ENCODE measurements at regions not wholly inside any gene's neighbourhood (a gene's known extent, or its start where the extent isn't known, plus 50 kb on each side); places are given as distances from the start of the nearest gene placed in this dataset.

- H3K4me1 Mint-ChIP-seq: no peaks in the 10 kb centered on the region
- H3K27ac Mint-ChIP-seq: no peak overlapping the region
- no peak overlapping the region for H3K4me3 Mint-ChIP-seq
- no peaks in the 10 kb centered on the region for H3K36me3 Mint-ChIP-seq
- H3K27me3 Mint-ChIP-seq (ENCODE audit: low read depth in 3 of 3): no peaks in the 10 kb centered on the region
- H3K9me3 Mint-ChIP-seq: peaks cover 0 to 14% (median 0%) of the 10 kb centered on the region in 6 donors
- DNase-seq: no peak
Measured at GRCh38 chr2:128911276-128911675, 592.6 kb upstream of the HS6ST1 start.

DNA sequence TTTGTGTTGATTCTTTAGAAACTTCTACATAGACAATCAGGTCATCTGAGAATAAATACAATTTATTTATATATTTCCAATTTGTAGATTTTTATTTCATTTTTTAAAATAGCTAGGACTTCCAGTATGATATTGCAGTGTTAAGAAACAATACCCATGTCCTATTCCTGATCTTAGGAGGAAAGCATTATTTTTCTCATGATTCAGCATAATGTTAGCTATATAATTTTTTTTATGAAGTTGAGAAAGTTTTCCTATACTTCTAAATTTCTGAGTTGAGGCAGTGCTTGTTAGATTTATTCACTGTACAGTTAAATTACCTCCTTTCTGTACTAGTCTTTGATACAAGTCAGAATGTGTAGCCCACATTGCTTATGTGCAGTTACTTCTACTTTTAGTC, 595.7 kb upstream of the HS6ST1 start:
- DNase-seq: no peak
- Mint-ChIP-seq H3K36me3 (no peaks in the 10 kb centered on the region), H3K4me1 (no peaks in the 10 kb centered on the region), H3K9me3 (peaks cover 3 to 24% (median 6%) of the 10 kb centered on the region in 6 donors), H3K27ac (no peak overlapping the region), H3K4me3 (no peak overlapping the region), H3K27me3 (ENCODE audit: low read depth in 3 of 3) (no peaks in the 10 kb centered on the region)

DNA sequence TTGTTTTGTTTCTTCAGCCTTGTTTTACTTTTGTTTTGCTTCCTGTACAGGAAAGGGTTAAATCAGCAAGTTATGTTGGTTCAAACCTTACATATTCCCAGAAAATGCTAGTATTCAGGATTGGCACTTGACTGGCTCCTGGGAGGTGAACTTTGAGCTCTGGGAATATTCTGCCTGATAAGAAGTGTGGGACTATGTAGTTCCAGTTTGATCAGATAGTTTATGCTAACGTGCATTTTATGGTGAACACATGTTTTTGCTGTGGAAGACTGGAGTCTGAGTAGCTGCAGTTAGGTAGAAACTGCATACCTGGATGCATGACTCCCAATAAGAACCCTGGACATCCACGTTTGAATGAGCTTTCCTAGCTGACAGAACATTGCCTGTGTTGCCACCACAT, 603.1 kb upstream of the HS6ST1 start:
- Mint-ChIP-seq H3K9me3 (peaks cover 0 to 28% (median 9%) of the 10 kb centered on the region in 6 donors), H3K4me3 (no peak overlapping the region)

DNA sequence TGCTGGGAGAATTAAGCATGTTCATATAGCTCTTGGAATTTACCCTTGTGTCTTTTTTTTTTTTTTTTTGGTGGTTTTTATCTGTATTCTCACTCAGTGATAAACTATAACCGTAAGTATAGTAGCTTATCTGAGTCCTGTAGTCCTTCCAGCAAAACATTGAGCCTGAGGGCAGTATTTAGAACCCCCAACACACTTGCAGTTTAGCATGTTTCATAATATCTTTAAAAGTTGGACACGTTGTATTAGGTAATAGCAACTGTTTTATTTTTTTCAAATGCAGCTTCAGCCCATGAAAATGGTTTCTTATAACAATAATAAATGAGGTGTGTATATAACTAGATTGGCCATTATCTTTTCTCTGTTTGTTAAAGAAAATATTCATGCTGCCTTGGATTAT, 603.5 kb upstream of the HS6ST1 start:
- H3K9me3 Mint-ChIP-seq: peaks cover 0 to 24% (median 8%) of the 10 kb centered on the region in 6 donors
- H3K4me1 Mint-ChIP-seq: no peaks in the 10 kb centered on the region
- H3K36me3 Mint-ChIP-seq: no peaks in the 10 kb centered on the region
- H3K27ac Mint-ChIP-seq: no peak overlapping the region
- peaks cover 0 to 2% (median 2%) of the 10 kb centered on the region in 3 donors for H3K27me3 Mint-ChIP-seq (ENCODE audit: low read depth in 3 of 3)
- no peak for DNase-seq
- H3K4me3 Mint-ChIP-seq: no peak overlapping the region

More for the DNA sequence above, 603.1 kb upstream of the HS6ST1 start:
- H3K27ac Mint-ChIP-seq: no peak overlapping the region
- no peaks in the 10 kb centered on the region for H3K36me3 Mint-ChIP-seq
- no peaks in the 10 kb centered on the region for H3K4me1 Mint-ChIP-seq
- DNase-seq: no peak
- peaks cover 0 to 2% (median 2%) of the 10 kb centered on the region in 3 donors for H3K27me3 Mint-ChIP-seq (ENCODE audit: low read depth in 3 of 3)

DNA sequence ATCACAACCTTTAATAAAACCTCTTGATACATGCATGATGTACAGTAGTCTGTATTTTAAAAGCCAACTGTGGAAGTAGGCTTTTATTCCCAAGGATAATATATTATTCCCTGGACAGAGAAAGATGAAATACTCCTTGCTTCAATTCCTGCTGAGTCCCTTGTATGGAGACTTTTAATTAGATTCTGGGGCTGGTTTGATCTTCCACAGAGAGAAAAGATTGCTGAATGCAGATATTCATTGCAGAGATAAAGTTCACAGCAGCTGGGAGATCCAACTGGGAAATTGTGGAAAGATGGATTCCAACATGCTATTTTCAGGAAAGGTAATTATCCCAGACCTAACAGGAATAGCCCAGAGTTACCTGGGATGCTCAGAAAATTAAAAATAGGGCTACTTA, 607.0 kb upstream of the HS6ST1 start:
- H3K4me1 Mint-ChIP-seq: no peaks in the 10 kb centered on the region
- H3K27me3 Mint-ChIP-seq (ENCODE audit: low read depth in 3 of 3): peaks cover 0 to 2% (median 2%) of the 10 kb centered on the region in 3 donors
- H3K4me3 Mint-ChIP-seq: no peak overlapping the region
- DNase-seq: no peak
- H3K36me3 Mint-ChIP-seq: no peaks in the 10 kb centered on the region
- no peak overlapping the region for H3K27ac Mint-ChIP-seq
- peaks cover 0 to 8% (median 3%) of the 10 kb centered on the region in 6 donors for H3K9me3 Mint-ChIP-seq

GRCh38 chr2:128930101-128930500, 611.4 kb upstream of the HS6ST1 start:
- peaks cover 0 to 2% (median 0%) of the 10 kb centered on the region in 6 donors for H3K9me3 Mint-ChIP-seq
- H3K27ac Mint-ChIP-seq: no peak overlapping the region
- peaks cover 0 to 2% (median 2%) of the 10 kb centered on the region in 3 donors for H3K27me3 Mint-ChIP-seq (ENCODE audit: low read depth in 3 of 3)
- DNase-seq: no peak
- no peaks in the 10 kb centered on the region for H3K36me3 Mint-ChIP-seq
- H3K4me3 Mint-ChIP-seq: no peak overlapping the region
- no peaks in the 10 kb centered on the region for H3K4me1 Mint-ChIP-seq

GRCh38 chr2:128940378-128940777, 621.7 kb upstream of the HS6ST1 start:
- peaks cover 0 to 1% (median 0%) of the 10 kb centered on the region in 3 donors for H3K27me3 Mint-ChIP-seq (ENCODE audit: low read depth in 3 of 3)
- H3K4me3 Mint-ChIP-seq: no peak overlapping the region
- no peak overlapping the region for H3K27ac Mint-ChIP-seq
- H3K4me1 Mint-ChIP-seq: no peaks in the 10 kb centered on the region
- no peaks in the 10 kb centered on the region for H3K36me3 Mint-ChIP-seq
- peaks cover 0 to 4% (median 0%) of the 10 kb centered on the region in 6 donors for H3K9me3 Mint-ChIP-seq
- no peak for DNase-seq

DNA sequence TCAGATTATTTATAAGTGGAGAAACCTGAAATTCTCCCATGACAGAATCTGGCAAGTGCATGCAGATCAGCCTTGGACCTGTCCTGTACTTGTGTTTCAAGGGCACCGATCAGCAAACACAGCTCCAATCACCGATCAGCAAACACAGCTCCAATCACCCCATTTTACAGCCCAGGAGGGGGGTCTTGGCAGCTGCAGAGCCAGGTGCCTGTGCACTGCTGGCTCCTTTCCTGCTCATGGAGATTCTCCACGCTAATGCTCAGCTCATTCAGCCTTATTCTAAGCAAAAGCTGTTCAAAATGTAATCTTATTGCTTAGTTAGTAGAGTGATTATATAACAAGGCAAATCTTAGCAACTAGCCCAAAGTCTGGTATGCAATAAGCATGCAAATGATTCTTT, 623.1 kb upstream of the HS6ST1 start:
- no peak for DNase-seq
- no peak overlapping the region for H3K4me3 Mint-ChIP-seq
- H3K9me3 Mint-ChIP-seq: peaks cover 0 to 6% (median 1%) of the 10 kb centered on the region in 6 donors
- H3K36me3 Mint-ChIP-seq: no peaks in the 10 kb centered on the region
- peaks cover 0 to 1% (median 0%) of the 10 kb centered on the region in 3 donors for H3K27me3 Mint-ChIP-seq (ENCODE audit: low read depth in 3 of 3)
- no peaks in the 10 kb centered on the region for H3K4me1 Mint-ChIP-seq
- no peak overlapping the region for H3K27ac Mint-ChIP-seq

GRCh38 chr2:128949360-128949759, 630.7 kb upstream of the HS6ST1 start:
- Mint-ChIP-seq H3K36me3 (peaks cover 0 to 4% (median 0%) of the 10 kb centered on the region in 3 donors), H3K27me3 (ENCODE audit: low read depth in 3 of 3) (peaks cover 0 to 4% (median 4%) of the 10 kb centered on the region in 3 donors), H3K9me3 (peaks cover 0 to 19% (median 3%) of the 10 kb centered on the region in 6 donors), H3K4me1 (no peaks in the 10 kb centered on the region), H3K4me3 (no peak overlapping the region), H3K27ac (no peak overlapping the region)
- DNase-seq: no peak

- Mint-ChIP-seq H3K4me1 (no peaks in the 10 kb centered on the region), H3K36me3 (peaks cover 0 to 4% (median 0%) of the 10 kb centered on the region in 3 donors), H3K9me3 (peaks cover 0 to 19% (median 3%) of the 10 kb centered on the region in 6 donors), H3K27me3 (ENCODE audit: low read depth in 3 of 3) (peaks cover 0 to 4% (median 4%) of the 10 kb centered on the region in 3 donors), H3K4me3 (no peak overlapping the region), H3K27ac (no peak overlapping the region)
- DNase-seq: no peak
Measured at GRCh38 chr2:128950758-128951157, 632.1 kb upstream of the HS6ST1 start.

GRCh38 chr2:128958241-128958640, 639.6 kb upstream of the HS6ST1 start:
- H3K36me3 Mint-ChIP-seq: no peaks in the 10 kb centered on the region
- H3K9me3 Mint-ChIP-seq: peaks cover 0 to 19% (median 10%) of the 10 kb centered on the region in 6 donors
- H3K27me3 Mint-ChIP-seq (ENCODE audit: low read depth in 3 of 3): no peaks in the 10 kb centered on the region
- H3K27ac Mint-ChIP-seq: no peak overlapping the region
- no peak for DNase-seq
- no peaks in the 10 kb centered on the region for H3K4me1 Mint-ChIP-seq
- H3K4me3 Mint-ChIP-seq: no peak overlapping the region

DNA sequence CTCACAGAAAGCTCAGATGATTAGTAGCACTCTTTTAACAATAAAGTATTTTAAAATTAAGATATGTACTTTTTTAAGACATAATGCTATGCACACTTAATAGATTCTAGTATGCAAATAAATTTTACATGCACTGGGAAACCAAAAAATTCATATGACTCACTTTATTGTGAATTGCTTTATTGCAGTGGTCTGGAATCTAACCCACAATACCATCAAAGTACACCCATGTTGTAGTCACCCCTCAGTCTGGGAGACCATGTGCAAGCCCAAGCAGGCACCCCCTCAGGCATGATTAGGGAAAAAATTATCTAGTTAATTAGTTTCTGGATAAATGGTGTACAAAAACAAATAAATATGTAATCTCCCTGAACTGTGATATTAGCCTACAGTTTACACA, 649.0 kb upstream of the HS6ST1 start:
- Mint-ChIP-seq H3K27me3 (ENCODE audit: low read depth in 3 of 3) (peaks cover 0 to 1% (median 0%) of the 10 kb centered on the region in 3 donors), H3K4me3 (no peak overlapping the region), H3K27ac (no peak overlapping the region), H3K9me3 (peaks cover 0 to 9% (median 3%) of the 10 kb centered on the region in 6 donors), H3K4me1 (no peaks in the 10 kb centered on the region), H3K36me3 (no peaks in the 10 kb centered on the region)
- DNase-seq: no peak

- Mint-ChIP-seq H3K27me3 (ENCODE audit: low read depth in 3 of 3) (peaks cover 0 to 2% (median 1%) of the 10 kb centered on the region in 3 donors), H3K27ac (no peak overlapping the region), H3K4me3 (no peak overlapping the region), H3K9me3 (peaks cover 0 to 3% (median 0%) of the 10 kb centered on the region in 6 donors), H3K36me3 (no peaks in the 10 kb centered on the region), H3K4me1 (no peaks in the 10 kb centered on the region)
- DNase-seq: no peak
Measured at GRCh38 chr2:128969374-128969773, 650.7 kb upstream of the HS6ST1 start.

GRCh38 chr2:128970332-128971116, 651.9 kb upstream of the HS6ST1 start:
- DNase-seq: no peak
- Mint-ChIP-seq H3K4me3 (no peak overlapping the region), H3K4me1 (no peaks in the 10 kb centered on the region), H3K27me3 (ENCODE audit: low read depth in 3 of 3) (peaks cover under 1 to 2% (median 1%) of the 10 kb centered on the region in 3 donors), H3K36me3 (no peaks in the 10 kb centered on the region), H3K9me3 (peaks cover 0 to 2% (median 0%) of the 10 kb centered on the region in 6 donors), H3K27ac (no peak overlapping the region)
